ENCODE measurements at regions not wholly inside any gene's neighbourhood (a gene's known extent, or its start where the extent isn't known, plus 50 kb on each side); places are given as distances from the start of the nearest gene placed in this dataset.

- no peak for DNase-seq
Observed at GRCh38 chr12:18905134-18905533, 167.2 kb downstream of the CAPZA3 start.

- no peak for DNase-seq
Observed at GRCh38 chr12:18906395-18906794, 168.5 kb downstream of the CAPZA3 start.

- DNase-seq, result no peak
Observed at GRCh38 chr12:18907127-18907526, 169.2 kb downstream of the CAPZA3 start.

GRCh38 chr12:18907728-18908127 lies 169.8 kb downstream of the CAPZA3 start:
- no peak for DNase-seq

- DNase-seq, result no peak
Observed at GRCh38 chr12:18908191-18908590, 170.3 kb downstream of the CAPZA3 start.

GRCh38 chr12:18919871-18920511 lies 182.1 kb downstream of the CAPZA3 start:
- DNase-seq, result no peak

- DNase-seq, result no peak
Observed at GRCh38 chr12:18922851-18923250, 184.9 kb downstream of the CAPZA3 start.

- no peak for DNase-seq
Observed at GRCh38 chr12:18923721-18924120, 185.8 kb downstream of the CAPZA3 start.

GRCh38 chr12:18926188-18926587 lies 188.3 kb downstream of the CAPZA3 start:
- no peak for DNase-seq

GRCh38 chr12:18932211-18932610 lies 194.3 kb downstream of the CAPZA3 start:
- DNase-seq, result no peak

- no peak for DNase-seq
Observed at GRCh38 chr12:18932715-18933114, 194.8 kb downstream of the CAPZA3 start.

- no peak for DNase-seq
Observed at GRCh38 chr12:18935371-18935965, 194.1 kb upstream of the PLEKHA5 start.

- no peak for DNase-seq
Observed at GRCh38 chr12:18939051-18939450, 190.5 kb upstream of the PLEKHA5 start.

GRCh38 chr12:18942669-18943068 lies 186.9 kb upstream of the PLEKHA5 start:
- no peak for DNase-seq

GRCh38 chr12:18943200-18943599 lies 186.3 kb upstream of the PLEKHA5 start:
- DNase-seq, result no peak

GRCh38 chr12:18946106-18946505 lies 183.4 kb upstream of the PLEKHA5 start:
- no peak for DNase-seq

GRCh38 chr12:18951218-18951617 lies 178.3 kb upstream of the PLEKHA5 start:
- no peak for DNase-seq

- DNase-seq, result no peak
Observed at GRCh38 chr12:18953505-18953904, 176.0 kb upstream of the PLEKHA5 start.

- no peak for DNase-seq
Observed at GRCh38 chr12:18955594-18955993, 173.9 kb upstream of the PLEKHA5 start.

- DNase-seq, result no peak
Observed at GRCh38 chr12:18965203-18965602, 164.3 kb upstream of the PLEKHA5 start.

GRCh38 chr12:18966954-18967353 lies 162.6 kb upstream of the PLEKHA5 start:
- no peak for DNase-seq

- DNase-seq, result no peak
Observed at GRCh38 chr12:18967814-18968213, 161.7 kb upstream of the PLEKHA5 start.

- DNase-seq, result no peak
Observed at GRCh38 chr12:18969512-18969911, 160.0 kb upstream of the PLEKHA5 start.

- DNase-seq, result no peak
Observed at GRCh38 chr12:18970603-18971002, 158.9 kb upstream of the PLEKHA5 start.

GRCh38 chr12:18971932-18972331 lies 157.6 kb upstream of the PLEKHA5 start:
- no peak for DNase-seq

All from NCI-H526 (cell line).